SK-N-SH (cell line): ENCODE measurements at regions not wholly inside any gene's neighbourhood (a gene's known extent, or its start where the extent isn't known, plus 50 kb on each side); places are given as distances from the start of the nearest gene placed in this dataset.

Source experiments
- CTCF ChIA-PET: fragments of 300-600, 350-600 bp; formaldehyde crosslinking; extraction: SDS; loops from one replicate; lab custom pipeline; 2021; lab: Yijun Ruan, JAX
- POLR2A ChIA-PET: fragments of 350-600 bp; sonication (Branson Sonifier 250); formaldehyde crosslinking; extraction: SDS; loops from one replicate; lab custom pipeline; 2020; ENCODE audit warnings: antibody characterized with exemption, inconsistent platforms; lab: Yijun Ruan, JAX
- DNase-seq: peaks from one replicate; pipeline ENCODE4 v3.0.0; 2012
- H2AFZ ChIP-seq: fragments of 200-600 bp; sonication (generic); 2 replicates; pipeline ENCODE4 v1.8.1; 2016; ENCODE audit warnings: antibody characterized with exemption, mild to moderate bottlenecking, low read depth
- H3F3A ChIP-seq: fragments of 200-600 bp; sonication (generic); replicated peaks from 2 replicates; pipeline ENCODE3; 2016; ENCODE audit warnings: antibody characterized with exemption, mild to moderate bottlenecking; ENCODE audit not compliant: insufficient read depth
- H3K27ac ChIP-seq, 2 experiments: fragments of 200-500 bp in 1 of 2; fragments of 200-600 bp in 1 of 2; sonication (Bioruptor generic) in 1 of 2; sonication (generic), shearing (Covaris generic) in 1 of 2; 2 replicates each; pipeline versions ENCODE4 v1.5.1 to v1.6.1; 2014 to 2016; ENCODE audit warnings: low read depth in 2 of 2, inconsistent platforms in 1 of 2, low read length in 1 of 2, mild to moderate bottlenecking in 1 of 2, mixed read lengths in 1 of 2
- H3K27me3 ChIP-seq: fragments of 200-600 bp; sonication (generic), shearing (Covaris generic); 2 replicates; pipeline ENCODE4 v1.6.1; 2016; ENCODE audit warnings: mixed run types; ENCODE audit not compliant: insufficient read depth
- H3K36me3 ChIP-seq, 2 experiments: fragments of 200-500 bp in 1 of 2; fragments of 200-600 bp in 1 of 2; sonication (Bioruptor generic) in 1 of 2; sonication (generic) in 1 of 2; replicated peaks in 1 of 2; 2 replicates each; pipeline versions ENCODE3 to v1.5.1; 2014 to 2016; ENCODE audit warnings: low read length in 1 of 2, mild to moderate bottlenecking in 1 of 2; ENCODE audit not compliant: insufficient read depth in 2 of 2, control insufficient read depth in 1 of 2
- H3K4me1 ChIP-seq, 2 experiments: fragments of 200-500 bp in 1 of 2; fragments of 200-600 bp in 1 of 2; sonication (Bioruptor generic) in 1 of 2; sonication (generic), shearing (Covaris generic) in 1 of 2; 2 replicates each; pipeline versions ENCODE4 v1.5.1 to v1.6.1; 2014 to 2016; ENCODE audit warnings: low read depth in 1 of 2, low read length in 1 of 2, mixed run types in 1 of 2; ENCODE audit not compliant: insufficient read depth in 2 of 2, control insufficient read depth in 1 of 2
- H3K4me2 ChIP-seq: fragments of 200-600 bp; sonication (generic), shearing (Covaris generic); 2 replicates; pipeline ENCODE4 v1.6.1; 2017; ENCODE audit warnings: mixed run types
- H3K4me3 ChIP-seq, 2 experiments: fragments of 200-500 bp in 1 of 2; fragments of 200-600 bp in 1 of 2; sonication (Bioruptor generic) in 1 of 2; sonication (generic), shearing (Covaris generic) in 1 of 2; 2 replicates each; pipeline versions ENCODE4 v1.5.1 to v1.8.1; 2014 to 2016; ENCODE audit warnings: low read depth in 2 of 2, inconsistent platforms in 1 of 2, low read length in 1 of 2, mild to moderate bottlenecking in 1 of 2, mixed read lengths in 1 of 2, moderate library complexity in 1 of 2
- H3K79me2 ChIP-seq: fragments of 200-600 bp; sonication (generic); 2 replicates; pipeline ENCODE4 v1.8.1; 2017; ENCODE audit warnings: mild to moderate bottlenecking; ENCODE audit not compliant: insufficient read depth
- H3K9ac ChIP-seq: fragments of 200-600 bp; sonication (generic); 2 replicates; pipeline ENCODE4 v1.6.1; 2017; ENCODE audit warnings: mixed run types
- H3K9me2 ChIP-seq: fragments of 200-600 bp; sonication (generic); 2 replicates; pipeline ENCODE4 v1.6.1; 2017; ENCODE audit warnings: mixed run types
- H3K9me3 ChIP-seq: fragments of 200-600 bp; sonication (generic); 2 replicates; pipeline ENCODE4 v1.6.1; 2017; ENCODE audit warnings: mixed run types, mild to moderate bottlenecking, moderate library complexity
- H4K20me1 ChIP-seq: fragments of 200-600 bp; sonication (generic); 2 replicates; pipeline ENCODE4 v1.6.1; 2017; ENCODE audit warnings: mild to moderate bottlenecking, mixed run types; ENCODE audit not compliant: insufficient read depth
- CHD2 ChIP-seq: fragments of 150-350 bp; IDR thresholded peaks from 2 replicates; pipeline ENCODE4 v1.6.1; 2018; ENCODE audit warnings: low read length; ENCODE audit not compliant: partially characterized antibody
- EP300 ChIP-seq, 2 experiments: IDR thresholded peaks; 2 replicates each; pipeline versions ENCODE4 v1.4.0 to v1.6.1; 2012; ENCODE audit warnings: borderline replicate concordance in 1 of 2, low read depth in 1 of 2, low read length in 1 of 2
- FOXJ3 ChIP-seq: sonication (generic); formaldehyde crosslinking; IDR thresholded peaks from 2 replicates; pipeline ENCODE4 v1.5.1; 2020; ENCODE audit warnings: mild to moderate bottlenecking, missing genetic modification reagents
- FOXM1 ChIP-seq: IDR thresholded peaks from 2 replicates; pipeline ENCODE4 v1.4.0; 2012; ENCODE audit warnings: low read depth, mild to moderate bottlenecking
- GABPA ChIP-seq: IDR thresholded peaks from 2 replicates; pipeline ENCODE4 v1.4.0; 2012; ENCODE audit warnings: low read depth, mild to moderate bottlenecking
- GATA2 ChIP-seq: sonication (generic); formaldehyde crosslinking; IDR thresholded peaks from 2 replicates; pipeline ENCODE4 v1.5.0; 2020; ENCODE audit warnings: mild to moderate bottlenecking, missing genetic modification reagents
- NFIC ChIP-seq: IDR thresholded peaks from 2 replicates; pipeline ENCODE4 v1.4.0; 2012; ENCODE audit warnings: borderline replicate concordance
- NRF1 ChIP-seq: IDR thresholded peaks from 2 replicates; pipeline ENCODE4 v1.6.1; 2012; ENCODE audit warnings: low read depth, mild to moderate bottlenecking, low read length
- POLR2AphosphoS5 ChIP-seq: IDR thresholded peaks from 2 replicates; pipeline ENCODE4 v1.6.1; 2012; ENCODE audit warnings: low read depth, low read length
- RAD21 ChIP-seq: IDR thresholded peaks from 2 replicates; pipeline ENCODE4 v1.6.1; 2012; ENCODE audit warnings: mild to moderate bottlenecking, low read length
- RCOR1 ChIP-seq: fragments of 150-350 bp; IDR thresholded peaks from 2 replicates; pipeline ENCODE4 v1.6.1; 2017; ENCODE audit warnings: antibody characterized with exemption, low read length
- REST ChIP-seq: IDR thresholded peaks from 2 replicates; pipeline ENCODE4 v1.6.1; 2012; ENCODE audit warnings: mild to moderate bottlenecking, low read depth, low read length, moderate library complexity
- RFX5 ChIP-seq: IDR thresholded peaks from 2 replicates; pipeline ENCODE4 v1.6.1; 2012; ENCODE audit warnings: mild to moderate bottlenecking, improper control_type of control experiment, low read length
- RXRA ChIP-seq: IDR thresholded peaks from 2 replicates; pipeline ENCODE4 v1.4.0; 2012; ENCODE audit warnings: low read depth, mild to moderate bottlenecking, borderline replicate concordance
- TAF1 ChIP-seq: IDR thresholded peaks from 2 replicates; pipeline ENCODE4 v1.6.1; 2012; ENCODE audit warnings: low read depth, mild to moderate bottlenecking, low read length, moderate library complexity, borderline replicate concordance
- TEAD4 ChIP-seq: IDR thresholded peaks from 2 replicates; pipeline ENCODE4 v1.4.0; 2012; ENCODE audit warnings: mild to moderate bottlenecking, borderline replicate concordance; ENCODE audit not compliant: insufficient read depth
- USF2 ChIP-seq: fragments of 150-350 bp; IDR thresholded peaks from 2 replicates; pipeline ENCODE4 v1.6.1; 2017; ENCODE audit warnings: antibody characterized with exemption, low read length, low read depth, borderline replicate concordance
- WGBS: methylation state at CpG from one replicate; pipeline ENCODE4 v1.1.6; 2017; ENCODE audit warnings: low lambda C conversion rate; 5-methylcytosine and 5-hydroxymethylcytosine counted together
- TF ChIP-seq, protein P1 (sequence below): IDR thresholded peaks from 2 replicates; pipeline ENCODE4 v1.4.0; 2012; ENCODE audit warnings: low read depth
- TF ChIP-seq, protein P2 (sequence below): IDR thresholded peaks from 2 replicates; pipeline ENCODE4 v1.4.0; 2012; ENCODE audit warnings: low read depth, borderline replicate concordance
- TF ChIP-seq, protein P3 (sequence below): IDR thresholded peaks from 2 replicates; pipeline ENCODE4 v1.4.0; 2012; ENCODE audit warnings: low read depth, borderline replicate concordance

GRCh38 chr20:43859994-43860393, 54.7 kb upstream of the TOX2 start:
- H3K27ac ChIP-seq: no peak overlapping the region
- no peaks in the 10 kb centered on the region for H3K9me3 ChIP-seq
- H3K9me2 ChIP-seq: no peaks in the 10 kb centered on the region
- no peak overlapping the region for H2AFZ ChIP-seq
- ChIA-PET CTCF (interaction anchor here (1.4 to 3.0 kb wide), 3 partner anchors 20 to 220 kb away, joined by 3 to 10 read pairs (median 4); no protein-coding TSS in a partner anchor), POLR2A (no interaction called here)
- H3K36me3 ChIP-seq: no peaks in the 10 kb centered on the region
- H4K20me1 ChIP-seq: no peaks in the 10 kb centered on the region
- no peak overlapping the region for H3K4me2 ChIP-seq
- no peaks in the 10 kb centered on the region for H3K27me3 ChIP-seq
- H3F3A ChIP-seq: no peaks in the 10 kb centered on the region
- H3K4me3 ChIP-seq: no peak overlapping the region
- WGBS: 26% methylated on average over 1 of the region's 1 CpG
- peak; percentile 42 for DNase-seq
- peaks cover 0 to 2% of the 10 kb centered on the region in 2 experiments; a peak in 2 of 4 replicates for H3K4me1 ChIP-seq
- H3K79me2 ChIP-seq: no peaks in the 10 kb centered on the region
- TF ChIP-seq NFIC (no peak), RXRA (no peak), TEAD4 (0 out of 2 replicates have a peak, but pooled peaks have one; percentile 24), FOXJ3 (CRISPR knock-in tag) (0 out of 2 replicates have a peak, but pooled peaks have one; percentile 30), RAD21 (peak; percentile 12), GATA2 (peak; percentile 79), EP300 (IDR thresholded peaks at IDR 0.05; ENCODE audit: borderline replicate concordance in 1 of 2, low read depth in 1 of 2, low read length in 1 of 2) (peak in 1 of 2 experiments; percentile 78; a peak in 2 of 4 replicates), CHD2 (peak; percentile 52), RCOR1 (peak; percentile 85)
- TF ChIP-seq, protein P1, sequence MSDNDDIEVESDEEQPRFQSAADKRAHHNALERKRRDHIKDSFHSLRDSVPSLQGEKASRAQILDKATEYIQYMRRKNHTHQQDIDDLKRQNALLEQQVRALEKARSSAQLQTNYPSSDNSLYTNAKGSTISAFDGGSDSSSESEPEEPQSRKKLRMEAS: no peak
- no peak overlapping the region for H3K9ac ChIP-seq

DNA sequence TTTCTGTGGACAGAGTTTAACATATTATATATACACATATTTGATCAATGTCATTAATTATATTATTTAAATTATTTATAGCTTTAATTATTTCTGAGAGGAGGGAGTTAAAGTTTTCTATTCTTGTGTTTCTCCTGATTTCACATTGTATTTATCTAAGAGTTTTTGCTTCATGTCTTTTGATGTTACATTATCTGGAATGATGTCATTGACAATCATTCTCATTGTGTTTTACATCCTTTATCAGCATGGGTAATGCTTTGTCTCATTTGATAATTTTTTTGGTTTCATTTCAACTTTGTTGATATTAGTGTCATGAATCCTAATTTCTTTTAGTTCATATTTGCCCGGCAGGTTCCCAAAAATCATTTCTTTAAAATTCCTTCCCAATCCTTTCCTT, 56.7 kb upstream of the TOX2 start:
- no peak overlapping the region for H3K27ac ChIP-seq
- H2AFZ ChIP-seq: no peak overlapping the region
- H3F3A ChIP-seq: no peaks in the 10 kb centered on the region
- no peaks in the 10 kb centered on the region for H3K9me2 ChIP-seq
- ChIA-PET CTCF (interaction anchor here (0.8 to 3.0 kb wide), 3 partner anchors 13 to 108 kb away, joined by 3 to 10 read pairs (median 3); no protein-coding TSS in a partner anchor), POLR2A (no interaction called here)
- no peaks in the 10 kb centered on the region for H4K20me1 ChIP-seq
- DNase-seq: no peak
- no peaks in the 10 kb centered on the region for H3K9me3 ChIP-seq
- H3K9ac ChIP-seq: no peak overlapping the region
- H3K27me3 ChIP-seq: no peaks in the 10 kb centered on the region
- H3K79me2 ChIP-seq: no peaks in the 10 kb centered on the region
- peaks cover 0 to 2% of the 10 kb centered on the region in 2 experiments; a peak in 2 of 4 replicates for H3K4me1 ChIP-seq
- no peak overlapping the region for H3K4me2 ChIP-seq
- H3K36me3 ChIP-seq: no peaks in the 10 kb centered on the region
- no peak overlapping the region for H3K4me3 ChIP-seq
- 96% methylated on average over 1 of the region's 1 CpG for WGBS
- no peak for TF ChIP-seq TAF1
- TF ChIP-seq, protein P2, sequence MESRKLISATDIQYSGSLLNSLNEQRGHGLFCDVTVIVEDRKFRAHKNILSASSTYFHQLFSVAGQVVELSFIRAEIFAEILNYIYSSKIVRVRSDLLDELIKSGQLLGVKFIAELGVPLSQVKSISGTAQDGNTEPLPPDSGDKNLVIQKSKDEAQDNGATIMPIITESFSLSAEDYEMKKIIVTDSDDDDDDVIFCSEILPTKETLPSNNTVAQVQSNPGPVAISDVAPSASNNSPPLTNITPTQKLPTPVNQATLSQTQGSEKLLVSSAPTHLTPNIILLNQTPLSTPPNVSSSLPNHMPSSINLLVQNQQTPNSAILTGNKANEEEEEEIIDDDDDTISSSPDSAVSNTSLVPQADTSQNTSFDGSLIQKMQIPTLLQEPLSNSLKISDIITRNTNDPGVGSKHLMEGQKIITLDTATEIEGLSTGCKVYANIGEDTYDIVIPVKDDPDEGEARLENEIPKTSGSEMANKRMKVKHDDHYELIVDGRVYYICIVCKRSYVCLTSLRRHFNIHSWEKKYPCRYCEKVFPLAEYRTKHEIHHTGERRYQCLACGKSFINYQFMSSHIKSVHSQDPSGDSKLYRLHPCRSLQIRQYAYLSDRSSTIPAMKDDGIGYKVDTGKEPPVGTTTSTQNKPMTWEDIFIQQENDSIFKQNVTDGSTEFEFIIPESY: no peak
- no peak for TF ChIP-seq RXRA
- no peak for TF ChIP-seq NRF1
- no peak for TF ChIP-seq GABPA
- TF ChIP-seq EP300 (IDR thresholded peaks at IDR 0.05; ENCODE audit: borderline replicate concordance in 1 of 2, low read depth in 1 of 2, low read length in 1 of 2): no peak
- TF ChIP-seq, protein P3, sequence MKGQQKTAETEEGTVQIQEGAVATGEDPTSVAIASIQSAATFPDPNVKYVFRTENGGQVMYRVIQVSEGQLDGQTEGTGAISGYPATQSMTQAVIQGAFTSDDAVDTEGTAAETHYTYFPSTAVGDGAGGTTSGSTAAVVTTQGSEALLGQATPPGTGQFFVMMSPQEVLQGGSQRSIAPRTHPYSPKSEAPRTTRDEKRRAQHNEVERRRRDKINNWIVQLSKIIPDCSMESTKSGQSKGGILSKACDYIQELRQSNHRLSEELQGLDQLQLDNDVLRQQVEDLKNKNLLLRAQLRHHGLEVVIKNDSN: no peak
- no peak for TF ChIP-seq RFX5
- TF ChIP-seq USF2: no peak
- no peak for TF ChIP-seq POLR2AphosphoS5
- no peak for TF ChIP-seq FOXM1
- TF ChIP-seq GATA2: no peak
- TF ChIP-seq REST: no peak
- no peak for TF ChIP-seq RCOR1
